ENCODE measurements at regions not wholly inside any gene's neighbourhood (a gene's known extent, or its start where the extent isn't known, plus 50 kb on each side); places are given as distances from the start of the nearest gene placed in this dataset.

DNA sequence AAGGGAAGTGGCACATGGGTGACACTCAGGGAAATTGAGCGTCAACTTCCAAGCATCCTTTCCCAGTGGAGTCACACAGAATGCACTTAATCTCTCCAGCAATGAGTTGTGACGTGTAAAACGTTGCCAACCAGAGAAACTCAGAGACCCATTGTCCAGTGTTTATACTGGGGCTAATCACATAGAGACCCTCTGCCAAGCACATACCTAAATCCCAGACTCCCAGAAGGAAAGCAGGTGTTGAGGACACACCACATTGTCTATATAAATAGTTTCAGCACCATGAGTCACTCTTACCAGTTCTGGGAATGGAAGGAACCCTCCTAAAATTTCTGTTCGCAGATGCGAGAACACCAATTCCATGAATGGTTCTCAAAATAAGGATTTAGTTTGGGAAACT is 76.4 kb upstream of the BET1 start:
- TF ChIP-seq, protein P1, sequence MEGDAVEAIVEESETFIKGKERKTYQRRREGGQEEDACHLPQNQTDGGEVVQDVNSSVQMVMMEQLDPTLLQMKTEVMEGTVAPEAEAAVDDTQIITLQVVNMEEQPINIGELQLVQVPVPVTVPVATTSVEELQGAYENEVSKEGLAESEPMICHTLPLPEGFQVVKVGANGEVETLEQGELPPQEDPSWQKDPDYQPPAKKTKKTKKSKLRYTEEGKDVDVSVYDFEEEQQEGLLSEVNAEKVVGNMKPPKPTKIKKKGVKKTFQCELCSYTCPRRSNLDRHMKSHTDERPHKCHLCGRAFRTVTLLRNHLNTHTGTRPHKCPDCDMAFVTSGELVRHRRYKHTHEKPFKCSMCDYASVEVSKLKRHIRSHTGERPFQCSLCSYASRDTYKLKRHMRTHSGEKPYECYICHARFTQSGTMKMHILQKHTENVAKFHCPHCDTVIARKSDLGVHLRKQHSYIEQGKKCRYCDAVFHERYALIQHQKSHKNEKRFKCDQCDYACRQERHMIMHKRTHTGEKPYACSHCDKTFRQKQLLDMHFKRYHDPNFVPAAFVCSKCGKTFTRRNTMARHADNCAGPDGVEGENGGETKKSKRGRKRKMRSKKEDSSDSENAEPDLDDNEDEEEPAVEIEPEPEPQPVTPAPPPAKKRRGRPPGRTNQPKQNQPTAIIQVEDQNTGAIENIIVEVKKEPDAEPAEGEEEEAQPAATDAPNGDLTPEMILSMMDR (IDR thresholded peaks at IDR 0.05): no peak
- TF ChIP-seq EP300 (IDR thresholded peaks at IDR 0.05): no peak

All from tibial nerve (tissue), 4 donors.